ENCODE measurements at regions not wholly inside any gene's neighbourhood (a gene's known extent, or its start where the extent isn't known, plus 50 kb on each side); places are given as distances from the start of the nearest gene placed in this dataset.

- intact Hi-C loops (cut with micrococcal nuclease), result no loop called here
These were observed 70.8 kb upstream of the FOXC1 start for GRCh38 chr6:1538810-1539478.

GRCh38 chr6:1540864-1541521, 68.7 kb upstream of the FOXC1 start:
- ChIA-PET POLR2A (no interaction called here), CTCF (no interaction called here)
- Mint-ChIP-seq H3K4me3 (no peak overlapping the region), H3K36me3 (ENCODE audit: low read depth) (no peaks in the 10 kb centered on the region), H3K27ac (no peak overlapping the region), H3K9me3 (peaks cover 5% of the 10 kb centered on the region), H3K4me1 (no peaks in the 10 kb centered on the region), H3K27me3 (peaks cover 4% of the 10 kb centered on the region)
- intact Hi-C loops (cut with micrococcal nuclease), result no loop called here
- ATAC-seq (ENCODE audit: low read depth) (no peak), DNase-seq (no peak)
- TF ChIP-seq CTCF (IDR thresholded peaks at IDR 0.05), result no peak

More at GRCh38 chr6:1538810-1539478, 70.8 kb upstream of the FOXC1 start:
- ATAC-seq (ENCODE audit: low read depth), result no peak
- ChIA-PET POLR2A (no interaction called here), CTCF (no interaction called here)
- TF ChIP-seq CTCF (IDR thresholded peaks at IDR 0.05), result no peak
- H3K27ac Mint-ChIP-seq, result no peak overlapping the region
- no peak overlapping the region for H3K4me3 Mint-ChIP-seq
- peaks cover 2% of the 10 kb centered on the region for H3K27me3 Mint-ChIP-seq
- H3K36me3 Mint-ChIP-seq (ENCODE audit: low read depth), result no peaks in the 10 kb centered on the region
- H3K9me3 Mint-ChIP-seq, result peaks cover 5% of the 10 kb centered on the region
- no peaks in the 10 kb centered on the region for H3K4me1 Mint-ChIP-seq
- no peak for DNase-seq

- Mint-ChIP-seq H3K9me3 (peaks cover 5% of the 10 kb centered on the region), H3K4me1 (no peaks in the 10 kb centered on the region), H3K4me3 (no peak overlapping the region), H3K27me3 (peaks cover 1% of the 10 kb centered on the region), H3K27ac (no peak overlapping the region), H3K36me3 (ENCODE audit: low read depth) (no peaks in the 10 kb centered on the region)
- TF ChIP-seq CTCF (IDR thresholded peaks at IDR 0.05), result no peak
- intact Hi-C loops (cut with micrococcal nuclease), result no loop called here
- CTCF ChIA-PET, result interaction anchor here (1.3 kb wide), 1 partner anchor 13 kb away, joined by 3 read pairs; no protein-coding TSS in a partner anchor
- POLR2A ChIA-PET, result no interaction called here
- ATAC-seq (ENCODE audit: low read depth) (no peak), DNase-seq (no peak)
These were observed 67.4 kb upstream of the FOXC1 start for GRCh38 chr6:1542335-1542734.

GRCh38 chr6:1542764-1543163, 67.0 kb upstream of the FOXC1 start:
- Mint-ChIP-seq H3K27ac (no peak overlapping the region), H3K27me3 (peaks cover 1% of the 10 kb centered on the region), H3K4me1 (no peaks in the 10 kb centered on the region), H3K4me3 (no peak overlapping the region), H3K9me3 (peaks cover 5% of the 10 kb centered on the region), H3K36me3 (ENCODE audit: low read depth) (no peaks in the 10 kb centered on the region)
- intact Hi-C loops (cut with micrococcal nuclease), result no loop called here
- DNase-seq (no peak), ATAC-seq (ENCODE audit: low read depth) (no peak)
- ChIA-PET CTCF (interaction anchor here (1.3 kb wide), 1 partner anchor 12 kb away, joined by 3 read pairs; no protein-coding TSS in a partner anchor), POLR2A (no interaction called here)
- TF ChIP-seq CTCF (IDR thresholded peaks at IDR 0.05), result no peak

- H3K4me1 Mint-ChIP-seq, result no peaks in the 10 kb centered on the region
- peaks cover 1% of the 10 kb centered on the region for H3K27me3 Mint-ChIP-seq
- TF ChIP-seq CTCF (IDR thresholded peaks at IDR 0.05), result no peak
- H3K36me3 Mint-ChIP-seq (ENCODE audit: low read depth), result no peaks in the 10 kb centered on the region
- no peak overlapping the region for H3K27ac Mint-ChIP-seq
- ChIA-PET CTCF (no interaction called here), POLR2A (no interaction called here)
- ATAC-seq (ENCODE audit: low read depth) (no peak), DNase-seq (no peak)
- intact Hi-C loops (cut with micrococcal nuclease), result no loop called here
- H3K4me3 Mint-ChIP-seq, result no peak overlapping the region
- H3K9me3 Mint-ChIP-seq, result peaks cover 5% of the 10 kb centered on the region
These were observed 65.7 kb upstream of the FOXC1 start for GRCh38 chr6:1544000-1544399.

Measured in activated B cell treated with CpG ODN at 0.5 μM for 24 hours (primary cell).